ENCODE measurements at regions not wholly inside any gene's neighbourhood (a gene's known extent, or its start where the extent isn't known, plus 50 kb on each side); places are given as distances from the start of the nearest gene placed in this dataset.
A peak's percentile ranks its signal among the peaks of the same experiment; 100 is the strongest.

DNA sequence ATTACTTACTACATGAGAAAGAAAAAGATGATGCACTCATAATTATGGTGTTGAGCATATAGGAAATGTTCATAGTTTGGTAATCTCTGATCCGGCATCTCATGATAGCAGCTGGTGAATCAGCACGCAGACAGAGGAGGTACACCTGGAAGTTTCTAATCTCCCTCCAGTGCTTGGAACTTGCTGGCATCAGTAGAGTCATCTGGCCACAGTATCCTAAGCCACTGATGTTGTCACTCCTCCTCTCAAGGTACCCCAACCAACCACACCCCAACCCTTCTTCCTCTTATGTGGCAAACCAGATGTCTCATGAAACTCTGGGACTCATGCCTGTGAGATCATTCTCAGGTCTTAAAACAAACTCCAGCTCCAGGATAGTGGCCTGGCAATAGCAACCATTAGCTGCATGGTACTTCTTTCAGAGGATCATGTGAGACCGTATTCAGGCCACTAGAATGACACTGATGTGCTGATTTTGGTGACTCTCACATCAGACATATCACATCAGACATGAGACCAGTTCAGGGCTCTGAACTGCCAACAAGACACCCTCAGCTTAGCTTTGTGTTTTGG lies 143.0 kb downstream of the RASSF9 start:
- TF ChIP-seq POLR2A (IDR thresholded peaks at IDR 0.05; ENCODE audit: low read length) (no peak), GATA1 (IDR thresholded peaks at IDR 0.05; ENCODE audit: low read depth, low read length) (no peak)
- no peak for DNase-seq

DNA sequence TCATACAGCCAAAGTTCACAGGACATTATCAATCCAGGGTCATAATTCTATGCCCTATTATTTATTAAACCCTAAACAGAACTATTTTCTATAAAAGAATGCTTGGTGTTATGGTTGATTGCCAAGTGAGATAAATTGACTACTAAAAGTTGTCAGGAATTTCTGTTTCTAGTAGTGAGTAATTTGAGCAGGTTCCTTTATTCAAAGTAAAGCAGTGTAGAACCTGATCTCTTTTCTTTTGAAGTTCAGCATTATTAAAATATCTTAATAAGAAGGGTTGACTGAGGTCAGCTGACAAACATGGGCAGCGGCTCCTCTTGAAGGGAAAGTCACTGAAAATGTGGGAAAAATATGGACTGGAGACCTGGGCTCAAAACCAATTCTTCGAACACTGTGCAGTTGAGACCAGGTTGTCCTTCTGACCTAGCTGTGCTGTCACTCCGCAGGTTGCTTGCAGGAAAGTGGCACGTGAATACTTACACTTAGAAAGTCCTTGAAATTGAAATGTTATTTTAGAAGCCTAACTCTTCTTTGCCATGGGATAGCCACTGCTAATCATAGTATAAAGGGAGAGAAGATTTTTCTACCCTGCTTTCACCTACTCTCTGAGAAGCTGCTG lies 141.0 kb downstream of the RASSF9 start:
- no peak for TF ChIP-seq GATA1 (IDR thresholded peaks at IDR 0.05; ENCODE audit: low read depth, low read length)
- TF ChIP-seq POLR2A (IDR thresholded peaks at IDR 0.05; ENCODE audit: low read length) = no peak
- DNase-seq = no peak

DNA sequence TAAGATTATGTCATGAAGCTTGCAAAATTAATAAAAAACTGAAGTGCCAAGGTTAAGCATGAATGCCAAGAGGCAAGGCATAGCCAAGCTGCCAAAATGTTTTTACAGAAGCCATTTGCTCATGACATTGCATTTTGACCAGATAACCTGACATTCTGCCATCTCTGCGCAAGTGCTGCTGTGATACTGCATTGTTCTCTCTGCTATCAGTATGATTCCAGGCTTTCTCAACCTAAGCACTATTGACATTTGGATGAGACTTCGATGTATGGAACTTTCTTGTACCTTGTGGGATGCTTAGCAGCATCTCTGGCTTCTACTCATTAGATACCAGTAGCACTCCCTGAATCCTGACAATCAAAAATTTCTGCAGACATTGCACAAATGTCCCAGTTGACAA lies 139.2 kb downstream of the RASSF9 start:
- no peak for DNase-seq
- TF ChIP-seq POLR2A (IDR thresholded peaks at IDR 0.05; ENCODE audit: low read length) (no peak), GATA1 (IDR thresholded peaks at IDR 0.05; ENCODE audit: low read depth, low read length) (no peak)

DNA sequence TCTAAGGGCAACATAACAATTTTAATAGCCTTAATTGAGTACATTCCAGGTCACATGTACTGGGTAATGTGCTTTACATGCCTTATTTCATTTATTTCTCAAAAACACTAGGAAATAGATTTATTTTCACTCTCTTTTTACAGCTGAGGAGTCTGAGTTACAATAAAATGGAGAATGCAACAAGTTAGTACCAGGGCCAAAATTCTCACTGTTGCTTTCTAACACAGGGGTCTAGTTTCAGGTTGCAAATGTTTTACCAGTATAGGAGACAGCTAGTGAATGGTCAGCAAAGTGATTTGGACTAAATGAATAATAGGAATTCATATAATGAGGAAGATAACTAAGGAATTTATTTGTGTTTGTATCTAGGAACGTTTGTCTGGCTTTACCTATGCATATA lies 137.3 kb downstream of the RASSF9 start:
- TF ChIP-seq GATA1 (IDR thresholded peaks at IDR 0.05; ENCODE audit: low read depth, low read length) = no peak
- TF ChIP-seq POLR2A (IDR thresholded peaks at IDR 0.05; ENCODE audit: low read length) = no peak
- no peak for DNase-seq

DNA sequence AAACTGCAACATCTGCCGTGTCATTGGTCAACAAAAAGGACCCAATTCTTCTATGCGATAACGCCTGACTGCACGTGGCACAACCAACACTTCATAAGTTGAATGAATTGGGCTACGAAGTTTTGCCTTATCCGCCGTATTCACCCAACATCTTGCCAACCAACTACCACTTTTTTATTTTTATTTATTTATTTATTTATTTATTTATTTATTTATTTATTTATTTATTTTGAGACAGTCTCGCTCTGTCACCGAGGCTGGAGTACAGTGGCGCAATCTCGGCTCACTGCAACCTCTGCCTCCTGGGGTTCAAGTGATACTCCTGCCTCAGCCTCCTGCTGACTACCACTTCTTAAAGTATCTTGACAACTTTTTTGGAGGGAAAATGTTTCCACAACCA lies 127.4 kb downstream of the RASSF9 start:
- TF ChIP-seq POLR2A (IDR thresholded peaks at IDR 0.05; ENCODE audit: low read length) (no peak), GATA1 (IDR thresholded peaks at IDR 0.05; ENCODE audit: low read depth, low read length) (no peak)
- DNase-seq = no peak

DNA sequence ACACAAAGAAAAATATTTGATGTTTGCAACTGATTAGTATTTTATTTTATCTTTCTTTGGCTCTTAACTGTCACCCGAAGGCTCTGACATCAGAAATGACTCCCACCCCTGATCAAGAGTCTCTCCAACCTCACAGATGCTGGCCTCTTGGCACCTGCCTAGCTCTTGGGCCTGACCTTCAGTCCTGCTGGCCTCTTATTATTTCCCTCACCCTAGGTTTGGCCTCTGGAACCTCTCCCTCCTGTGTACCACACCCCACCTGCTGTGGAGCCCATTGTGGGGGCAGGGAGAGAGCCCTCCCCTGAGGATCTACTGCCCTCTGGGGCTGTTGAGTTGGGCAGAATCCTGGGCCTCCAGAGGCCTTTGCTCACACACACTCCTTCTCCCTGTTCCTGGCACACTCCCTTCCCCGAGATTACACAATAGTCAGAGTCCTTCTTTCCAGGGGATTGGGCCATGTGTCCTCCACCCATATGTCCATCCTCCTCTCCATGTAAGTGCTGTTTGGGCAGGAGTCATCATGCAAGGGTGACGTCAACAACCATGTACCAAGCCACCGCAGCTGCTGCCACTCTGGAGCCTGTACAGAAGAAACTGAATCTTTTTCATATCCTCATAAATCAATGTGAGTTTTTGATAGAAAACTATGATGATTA lies 124.3 kb downstream of the RASSF9 start:
- DNase-seq = no peak

DNA sequence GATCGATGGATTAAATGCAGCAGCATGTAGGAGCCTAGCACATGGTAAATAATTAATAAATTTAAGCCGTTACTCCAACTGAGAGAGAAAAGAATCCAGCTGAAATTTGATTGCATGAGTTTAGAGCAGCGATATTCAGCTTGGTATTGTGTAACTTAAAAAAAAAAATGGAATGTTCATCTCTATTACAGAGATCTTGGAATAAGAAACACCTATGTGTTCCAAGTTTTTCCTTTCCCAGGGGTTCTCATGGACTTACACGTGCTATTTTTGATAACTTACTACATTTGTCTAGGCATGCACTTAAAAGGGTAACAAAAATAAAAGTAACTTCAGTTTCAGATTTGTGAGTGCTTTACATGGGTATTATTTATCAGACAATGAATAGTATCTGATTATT lies 122.8 kb downstream of the RASSF9 start:
- TF ChIP-seq GATA1 (IDR thresholded peaks at IDR 0.05; ENCODE audit: low read depth, low read length) = no peak
- no peak for TF ChIP-seq POLR2A (IDR thresholded peaks at IDR 0.05; ENCODE audit: low read length)
- no peak for DNase-seq

More for the DNA sequence above, 124.3 kb downstream of the RASSF9 start:
- TF ChIP-seq POLR2A (IDR thresholded peaks at IDR 0.05; ENCODE audit: low read length) = no peak
- TF ChIP-seq GATA1 (IDR thresholded peaks at IDR 0.05; ENCODE audit: low read depth, low read length) = no peak

DNA sequence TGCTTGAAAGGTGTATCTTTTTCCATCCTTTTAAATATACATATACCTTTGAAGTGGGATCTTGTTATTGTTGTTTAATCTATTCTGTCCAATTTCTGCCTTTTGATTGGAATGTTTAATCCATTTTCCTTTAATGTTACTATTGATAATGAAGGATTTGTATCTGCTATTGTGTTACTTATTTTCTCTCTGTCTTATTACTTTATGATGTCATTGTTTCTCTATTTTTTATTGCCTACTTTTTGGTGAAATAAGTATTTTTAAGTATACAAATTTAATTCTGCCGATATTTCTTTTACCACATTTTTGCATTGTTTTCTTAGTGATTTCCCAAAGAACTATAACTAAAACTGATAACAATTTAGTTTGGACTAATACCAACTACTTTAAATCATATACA lies 121.8 kb downstream of the RASSF9 start:
- TF ChIP-seq POLR2A (IDR thresholded peaks at IDR 0.05; ENCODE audit: low read length) (no peak), GATA1 (IDR thresholded peaks at IDR 0.05; ENCODE audit: low read depth, low read length) (no peak)
- DNase-seq = no peak

DNA sequence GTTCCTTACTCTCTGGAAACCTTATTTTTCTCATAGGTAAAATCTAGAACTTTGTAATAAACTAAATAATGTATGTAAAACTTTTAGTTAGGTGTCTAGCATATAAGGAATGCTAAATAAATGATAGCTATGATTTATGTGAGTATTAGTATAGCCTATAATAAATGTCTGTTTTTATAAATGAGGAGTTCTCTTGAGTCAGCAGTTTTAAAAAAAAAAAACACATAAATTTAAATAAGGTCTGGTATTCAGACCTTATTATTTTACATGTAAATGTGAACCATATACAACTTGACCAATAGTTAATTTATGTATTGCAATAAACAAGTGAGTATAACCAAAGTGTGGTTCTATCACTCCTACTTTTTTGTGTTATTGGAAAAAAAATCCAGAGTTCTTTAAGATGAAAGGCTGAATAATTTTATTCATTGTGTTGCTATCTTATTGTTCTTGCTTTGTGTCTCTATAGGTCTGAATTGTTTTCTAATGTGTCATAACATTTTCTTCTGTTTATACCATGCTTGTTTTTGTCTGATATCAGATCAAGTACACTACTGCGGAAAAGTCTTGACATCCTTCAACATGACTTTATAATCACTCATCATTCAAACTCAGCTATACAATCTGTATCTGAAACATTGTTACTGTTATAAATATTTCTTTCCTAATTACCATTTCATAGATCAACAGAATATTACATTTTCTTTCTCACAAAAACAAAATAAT lies 115.7 kb downstream of the RASSF9 start:
- no peak for DNase-seq
- TF ChIP-seq GATA1 (IDR thresholded peaks at IDR 0.05; ENCODE audit: low read depth, low read length) (no peak), POLR2A (IDR thresholded peaks at IDR 0.05; ENCODE audit: low read length) (no peak)

DNA sequence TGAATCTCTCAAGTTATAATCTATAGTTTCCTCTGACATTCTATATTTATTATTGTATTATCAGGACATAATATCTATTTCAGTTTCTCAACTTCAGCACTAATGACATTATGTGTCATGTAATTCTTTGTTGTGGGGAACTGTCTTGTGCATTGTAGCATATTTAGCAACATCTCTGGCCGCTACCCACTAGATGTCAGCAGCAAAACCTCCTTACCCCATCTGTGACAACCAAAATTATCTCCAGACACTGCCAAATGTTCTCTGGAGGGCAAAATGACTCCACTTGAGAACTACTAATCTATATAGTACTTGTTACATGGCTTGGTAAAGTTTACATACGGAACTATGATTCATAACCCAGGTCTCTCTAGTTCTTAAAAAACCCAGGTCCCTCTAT lies 110.2 kb downstream of the RASSF9 start:
- no peak for DNase-seq
- no peak for TF ChIP-seq POLR2A (IDR thresholded peaks at IDR 0.05; ENCODE audit: low read length)
- no peak for TF ChIP-seq GATA1 (IDR thresholded peaks at IDR 0.05; ENCODE audit: low read depth, low read length)

DNA sequence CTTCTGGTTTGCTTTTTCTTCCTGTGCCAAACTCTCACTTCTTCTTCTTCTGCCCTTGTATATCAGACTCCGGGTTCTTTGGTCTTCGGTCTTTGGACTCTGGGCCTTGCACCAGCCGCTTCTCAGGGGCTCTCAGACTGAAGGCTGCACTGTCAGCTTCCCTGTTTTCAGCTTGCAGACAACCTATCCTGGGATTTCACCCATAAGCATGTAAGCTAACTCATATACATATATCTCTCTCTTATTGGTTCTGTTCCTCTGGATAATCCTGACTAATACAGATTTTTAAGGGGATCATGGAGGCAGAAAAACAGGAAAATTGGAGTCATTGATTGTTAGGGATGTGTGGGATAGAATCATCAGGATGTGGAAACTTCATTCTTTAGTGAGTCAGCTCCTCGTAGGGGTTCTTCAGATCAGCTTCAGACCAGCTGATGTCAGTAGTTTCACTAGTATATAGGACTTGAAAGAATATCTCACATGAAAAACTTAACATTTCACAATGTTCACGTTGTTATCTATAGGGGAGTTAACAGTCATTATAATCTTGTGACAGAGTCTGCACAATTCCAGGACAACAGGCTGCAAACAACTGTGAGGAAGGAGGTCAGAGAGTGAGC lies 102.9 kb downstream of the RASSF9 start:
- TF ChIP-seq POLR2A (IDR thresholded peaks at IDR 0.05; ENCODE audit: low read length) (no peak), GATA1 (IDR thresholded peaks at IDR 0.05; ENCODE audit: low read depth, low read length) (no peak)
- DNase-seq = peak in 1 of 2 experiments; percentile 8

DNA sequence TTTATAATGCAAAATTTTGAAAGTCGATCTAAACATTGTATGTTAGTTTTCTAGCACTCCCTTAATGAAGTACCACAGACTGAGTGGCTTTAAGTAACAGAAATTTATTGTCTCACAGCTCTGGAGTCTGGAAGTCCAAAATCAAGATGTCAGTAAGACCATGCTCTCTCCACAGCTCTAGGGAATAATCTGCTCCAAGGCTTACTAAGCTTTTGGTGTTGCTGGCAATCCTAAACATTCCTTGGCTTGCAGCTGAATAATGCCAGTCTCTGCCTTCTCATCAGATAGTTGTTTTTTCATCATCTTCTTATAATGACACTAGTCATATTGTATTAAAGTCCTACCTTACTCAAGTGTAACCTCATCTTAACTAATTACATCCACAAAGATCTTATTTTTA lies 102.2 kb downstream of the RASSF9 start:
- TF ChIP-seq POLR2A (IDR thresholded peaks at IDR 0.05; ENCODE audit: low read length) (no peak), GATA1 (IDR thresholded peaks at IDR 0.05; ENCODE audit: low read depth, low read length) (no peak)
- DNase-seq = no peak

DNA sequence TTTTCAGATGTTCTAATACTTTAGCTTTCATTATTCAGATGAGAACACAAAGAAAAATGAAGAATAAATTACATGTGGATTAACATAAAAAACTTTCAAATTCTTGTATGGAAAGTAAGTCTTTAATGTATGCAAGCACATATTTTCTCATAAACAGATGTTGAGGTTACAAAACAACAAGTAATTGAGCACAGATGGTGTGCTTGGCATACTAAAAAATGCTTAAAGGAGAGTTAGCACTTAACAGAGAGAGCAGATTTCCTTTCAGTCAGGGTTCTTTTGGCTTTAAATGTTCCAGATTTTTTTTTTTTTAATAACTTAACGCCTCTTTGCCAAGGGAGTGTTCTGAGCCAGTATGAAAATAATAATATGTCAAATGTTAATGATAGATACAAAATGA lies 96.0 kb downstream of the RASSF9 start:
- no peak for TF ChIP-seq GATA1 (IDR thresholded peaks at IDR 0.05; ENCODE audit: low read depth, low read length)
- DNase-seq = no peak

DNA sequence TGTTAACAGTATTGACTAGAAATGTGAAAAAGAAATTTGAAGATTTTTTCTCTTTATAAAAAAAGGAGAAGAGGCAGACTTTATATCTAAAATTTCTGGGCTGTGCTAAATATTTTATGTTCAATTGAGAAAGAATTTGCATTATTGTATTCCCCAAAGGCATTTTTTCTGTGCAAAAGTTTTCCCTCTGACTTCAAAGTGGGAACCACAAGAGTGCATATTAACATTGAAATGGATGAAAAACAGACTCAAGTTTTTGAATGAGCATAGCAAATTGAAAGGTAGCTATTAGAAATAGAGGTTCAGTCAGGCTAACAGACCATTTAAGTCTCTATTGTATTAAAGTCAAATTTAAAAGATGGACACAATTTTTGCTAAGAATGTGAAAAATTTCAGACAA lies 95.2 kb downstream of the RASSF9 start:
- no peak for TF ChIP-seq POLR2A (IDR thresholded peaks at IDR 0.05; ENCODE audit: low read length)
- TF ChIP-seq GATA1 (IDR thresholded peaks at IDR 0.05; ENCODE audit: low read depth, low read length) = no peak

More for the DNA sequence above, 95.2 kb downstream of the RASSF9 start:
- DNase-seq = no peak
